Astrocyte (in vitro differentiated cells and primary cell): ENCODE measurements at regions not wholly inside any gene's neighbourhood (a gene's known extent, or its start where the extent isn't known, plus 50 kb on each side); places are given as distances from the start of the nearest gene placed in this dataset.

Source experiments
- EZH2 ChIP-seq: IDR thresholded peaks from 2 replicates; pipeline ENCODE4 v1.6.1; 2012; ENCODE audit warnings: mild to moderate bottlenecking, low read length, inconsistent platforms; ENCODE audit not compliant: insufficient read depth
- TF ChIP-seq, protein P1 (sequence below): IDR thresholded peaks from 2 replicates; pipeline ENCODE4 v1.5.1; 2011; ENCODE audit warnings: low read depth, mild to moderate bottlenecking, inconsistent platforms, low read length, moderate library complexity; ENCODE audit not compliant: insufficient read depth

- TF ChIP-seq, protein P1, sequence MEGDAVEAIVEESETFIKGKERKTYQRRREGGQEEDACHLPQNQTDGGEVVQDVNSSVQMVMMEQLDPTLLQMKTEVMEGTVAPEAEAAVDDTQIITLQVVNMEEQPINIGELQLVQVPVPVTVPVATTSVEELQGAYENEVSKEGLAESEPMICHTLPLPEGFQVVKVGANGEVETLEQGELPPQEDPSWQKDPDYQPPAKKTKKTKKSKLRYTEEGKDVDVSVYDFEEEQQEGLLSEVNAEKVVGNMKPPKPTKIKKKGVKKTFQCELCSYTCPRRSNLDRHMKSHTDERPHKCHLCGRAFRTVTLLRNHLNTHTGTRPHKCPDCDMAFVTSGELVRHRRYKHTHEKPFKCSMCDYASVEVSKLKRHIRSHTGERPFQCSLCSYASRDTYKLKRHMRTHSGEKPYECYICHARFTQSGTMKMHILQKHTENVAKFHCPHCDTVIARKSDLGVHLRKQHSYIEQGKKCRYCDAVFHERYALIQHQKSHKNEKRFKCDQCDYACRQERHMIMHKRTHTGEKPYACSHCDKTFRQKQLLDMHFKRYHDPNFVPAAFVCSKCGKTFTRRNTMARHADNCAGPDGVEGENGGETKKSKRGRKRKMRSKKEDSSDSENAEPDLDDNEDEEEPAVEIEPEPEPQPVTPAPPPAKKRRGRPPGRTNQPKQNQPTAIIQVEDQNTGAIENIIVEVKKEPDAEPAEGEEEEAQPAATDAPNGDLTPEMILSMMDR: no peak
- no peak for TF ChIP-seq EZH2
Observed at GRCh38 chr1:193408782-193409293, 222.4 kb upstream of the B3GALT2 start.
